ENCODE measurements at regions not wholly inside any gene's neighbourhood (a gene's known extent, or its start where the extent isn't known, plus 50 kb on each side); places are given as distances from the start of the nearest gene placed in this dataset.
A peak's percentile ranks its signal among the peaks of the same experiment; 100 is the strongest.

DNA sequence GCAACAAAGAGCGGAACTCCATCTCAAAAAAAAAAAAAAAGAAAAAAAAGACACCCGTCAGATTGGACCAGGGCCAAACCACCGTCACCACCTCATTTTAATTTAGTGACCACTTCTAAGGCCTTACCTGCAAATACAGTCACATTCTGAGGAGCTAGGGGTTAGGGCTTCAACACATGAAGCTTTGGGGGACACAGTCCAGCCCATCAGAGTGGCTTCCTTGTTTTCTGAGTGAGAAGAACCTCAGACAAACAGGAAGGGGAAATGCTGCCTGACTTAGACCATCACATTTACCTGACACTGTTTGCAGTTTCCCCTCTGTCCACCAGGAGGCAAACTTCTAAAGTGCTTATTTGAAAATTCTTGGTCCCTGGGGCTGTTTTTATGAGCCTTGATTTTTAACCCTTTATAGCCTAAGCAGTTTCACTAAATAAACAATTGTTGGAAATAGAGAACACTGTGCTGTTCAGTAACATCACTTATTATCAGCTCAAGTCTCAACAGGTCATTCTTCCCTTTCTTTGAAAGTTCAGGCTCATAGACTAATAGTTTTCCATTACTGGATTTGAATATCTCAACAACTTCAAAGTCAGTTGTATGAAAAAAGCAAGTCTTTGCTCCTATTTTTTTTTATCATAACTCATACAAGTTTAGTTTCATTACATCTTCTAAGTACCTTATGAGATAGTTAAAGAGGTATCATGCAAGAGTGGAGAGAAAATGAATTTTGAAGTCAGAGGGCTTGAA, 74.9 kb upstream of the WASF3 start:
- Histone ChIP-seq H3K27me3 (no peaks in the 10 kb centered on the region), H3K4me3 (no peak overlapping the region), H3K9me3 (no peaks in the 10 kb centered on the region), H3K36me3 (no peaks in the 10 kb centered on the region), H3K27ac (no peak overlapping the region), H3K4me1 (peaks cover 0 to 16% (median 0%) of the 10 kb centered on the region in 3 donors)
- TF ChIP-seq, protein P1, sequence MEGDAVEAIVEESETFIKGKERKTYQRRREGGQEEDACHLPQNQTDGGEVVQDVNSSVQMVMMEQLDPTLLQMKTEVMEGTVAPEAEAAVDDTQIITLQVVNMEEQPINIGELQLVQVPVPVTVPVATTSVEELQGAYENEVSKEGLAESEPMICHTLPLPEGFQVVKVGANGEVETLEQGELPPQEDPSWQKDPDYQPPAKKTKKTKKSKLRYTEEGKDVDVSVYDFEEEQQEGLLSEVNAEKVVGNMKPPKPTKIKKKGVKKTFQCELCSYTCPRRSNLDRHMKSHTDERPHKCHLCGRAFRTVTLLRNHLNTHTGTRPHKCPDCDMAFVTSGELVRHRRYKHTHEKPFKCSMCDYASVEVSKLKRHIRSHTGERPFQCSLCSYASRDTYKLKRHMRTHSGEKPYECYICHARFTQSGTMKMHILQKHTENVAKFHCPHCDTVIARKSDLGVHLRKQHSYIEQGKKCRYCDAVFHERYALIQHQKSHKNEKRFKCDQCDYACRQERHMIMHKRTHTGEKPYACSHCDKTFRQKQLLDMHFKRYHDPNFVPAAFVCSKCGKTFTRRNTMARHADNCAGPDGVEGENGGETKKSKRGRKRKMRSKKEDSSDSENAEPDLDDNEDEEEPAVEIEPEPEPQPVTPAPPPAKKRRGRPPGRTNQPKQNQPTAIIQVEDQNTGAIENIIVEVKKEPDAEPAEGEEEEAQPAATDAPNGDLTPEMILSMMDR (IDR thresholded peaks at IDR 0.05), result peak; percentile 78 to 83 (median 81)
- no peak for TF ChIP-seq POLR2AphosphoS5 (IDR thresholded peaks at IDR 0.05)
- 10% methylated on average over 2 of the region's 3 CpGs for WGBS, 2 donors (ENCODE audit: low coverage in 1 of 2)
- peak; percentile 48 for ATAC-seq

DNA sequence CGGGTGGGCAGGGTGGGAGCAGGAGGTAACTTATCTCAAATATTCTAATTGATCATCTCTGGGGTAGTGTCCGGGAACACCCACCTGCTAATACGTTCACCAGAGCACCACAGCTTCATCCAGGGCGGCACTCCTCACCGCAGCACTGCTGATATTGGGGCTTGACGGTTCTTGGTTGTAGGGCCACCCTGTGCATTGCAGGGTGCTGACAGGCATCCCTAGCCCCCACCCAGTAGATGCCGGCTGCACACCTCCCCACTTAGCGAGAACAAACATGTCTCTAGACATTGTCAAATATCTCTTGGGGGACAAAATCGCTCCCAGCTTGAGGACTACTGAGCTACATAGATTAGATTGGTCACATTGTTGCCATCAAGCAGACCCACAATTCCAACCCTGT, 73.9 kb upstream of the WASF3 start:
- TF ChIP-seq, protein P1 (IDR thresholded peaks at IDR 0.05), result no peak
- TF ChIP-seq POLR2AphosphoS5 (IDR thresholded peaks at IDR 0.05) (no peak), EP300 (IDR thresholded peaks at IDR 0.05) (no peak), POLR2A (IDR thresholded peaks at IDR 0.05) (no peak)
- H3K4me1 ChIP-seq, result peaks cover 0 to 16% (median 0%) of the 10 kb centered on the region in 3 donors
- no peak overlapping the region for H3K27ac ChIP-seq
- no peaks in the 10 kb centered on the region for H3K9me3 ChIP-seq
- no peak for ATAC-seq
- H3K4me3 ChIP-seq, result no peak overlapping the region
- WGBS, 2 donors (ENCODE audit: low coverage in 1 of 2), result 65 to 100% methylated on average over 2 to 5 of the region's 9 CpGs
- no peaks in the 10 kb centered on the region for H3K36me3 ChIP-seq
- no peaks in the 10 kb centered on the region for H3K27me3 ChIP-seq

DNA sequence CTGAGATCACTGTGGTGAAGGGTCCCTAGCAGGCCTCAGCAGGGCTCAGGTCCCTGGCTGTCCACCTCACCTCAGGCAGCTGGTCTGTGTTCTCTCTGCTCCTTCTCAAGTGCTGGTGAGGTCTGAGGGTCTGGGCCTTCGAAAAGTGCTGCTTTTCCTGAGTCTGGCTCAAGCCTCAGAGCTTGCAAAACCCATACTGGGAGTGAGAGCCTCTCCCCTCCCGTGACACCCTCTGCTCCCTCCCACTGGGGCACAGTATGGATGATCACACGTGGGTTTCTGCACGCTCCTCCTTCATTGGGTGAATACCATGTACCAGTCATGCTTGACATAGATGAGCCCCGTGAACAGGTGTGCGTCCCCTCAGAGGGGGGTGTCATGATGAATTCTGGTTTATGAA, 73.3 kb upstream of the WASF3 start:
- TF ChIP-seq, protein P1 (IDR thresholded peaks at IDR 0.05), result no peak
- no peak for TF ChIP-seq EP300 (IDR thresholded peaks at IDR 0.05)
- no peak for TF ChIP-seq POLR2A (IDR thresholded peaks at IDR 0.05)
- no peak for TF ChIP-seq POLR2AphosphoS5 (IDR thresholded peaks at IDR 0.05)

DNA sequence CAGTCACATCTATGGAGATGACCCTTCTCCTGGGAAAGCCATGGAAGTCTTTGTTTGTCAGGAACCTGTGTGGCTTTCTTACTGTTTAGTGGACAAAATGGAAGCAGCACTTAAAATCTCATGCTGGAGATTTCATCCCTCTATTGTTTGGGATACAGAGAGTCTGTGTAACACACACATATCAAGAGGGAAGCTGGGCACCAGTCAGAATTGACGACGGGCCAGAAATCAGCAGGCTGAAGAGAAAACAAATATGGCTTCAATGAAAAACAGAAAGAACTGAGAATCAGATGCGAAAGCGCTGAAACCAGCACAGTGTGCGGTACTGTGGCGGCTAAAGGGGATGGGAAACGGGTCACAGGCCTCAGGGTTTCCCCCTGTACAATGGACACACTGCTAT, 72.2 kb upstream of the WASF3 start:
- TF ChIP-seq, protein P1 (IDR thresholded peaks at IDR 0.05), result no peak
- TF ChIP-seq POLR2A (IDR thresholded peaks at IDR 0.05), result no peak
- no peak for TF ChIP-seq EP300 (IDR thresholded peaks at IDR 0.05)
- Histone ChIP-seq H3K4me1 (peaks cover 0 to 16% (median 0%) of the 10 kb centered on the region in 3 donors), H3K27me3 (no peaks in the 10 kb centered on the region), H3K36me3 (no peaks in the 10 kb centered on the region), H3K9me3 (no peaks in the 10 kb centered on the region), H3K4me3 (no peak overlapping the region), H3K27ac (peak overlapping the region in 3 of 4 donors; percentile 37 to 67 (median 43))
- 93 to 94% methylated on average over 5 to 7 of the region's 7 CpGs for WGBS, 2 donors (ENCODE audit: low coverage in 1 of 2)
- ATAC-seq, result no peak

More for the DNA sequence above, 73.3 kb upstream of the WASF3 start:
- Histone ChIP-seq H3K4me1 (peaks cover 0 to 16% (median 0%) of the 10 kb centered on the region in 3 donors), H3K9me3 (no peaks in the 10 kb centered on the region), H3K4me3 (no peak overlapping the region), H3K27me3 (no peaks in the 10 kb centered on the region), H3K36me3 (no peaks in the 10 kb centered on the region), H3K27ac (no peak overlapping the region)
- 100% methylated on average over 1 of the region's 6 CpGs; no CpG with 5 or more reads in 1 of the 2 donors for WGBS, 2 donors (ENCODE audit: low coverage in 1 of 2)
- ATAC-seq, result no peak

DNA sequence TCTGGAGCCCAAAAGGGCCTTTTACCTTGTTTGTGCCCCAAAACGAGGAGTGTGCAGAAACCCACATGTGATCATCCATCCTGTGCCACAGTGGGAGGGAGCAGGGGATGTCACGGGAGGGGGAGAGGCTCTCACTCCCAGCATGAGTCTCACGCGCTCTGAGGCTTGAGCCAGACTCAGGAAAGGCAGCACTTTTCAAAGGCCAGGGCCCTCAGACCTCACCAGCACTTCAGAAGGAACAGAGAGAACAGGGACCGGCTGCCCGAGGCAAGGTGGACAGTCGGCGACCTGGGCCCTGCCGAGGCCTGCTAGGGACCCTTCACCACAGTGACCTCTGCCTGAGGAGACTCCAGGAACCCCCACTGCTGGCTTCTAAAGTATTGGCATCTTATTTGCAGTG, 71.7 kb upstream of the WASF3 start:
- WGBS, 2 donors (ENCODE audit: low coverage in 1 of 2), result 30% methylated on average over 2 of the region's 9 CpGs; no CpG with 5 or more reads in 1 of the 2 donors
- TF ChIP-seq, protein P1 (IDR thresholded peaks at IDR 0.05), result no peak
- TF ChIP-seq EP300 (IDR thresholded peaks at IDR 0.05) (no peak), POLR2AphosphoS5 (IDR thresholded peaks at IDR 0.05) (no peak), POLR2A (IDR thresholded peaks at IDR 0.05) (no peak)
- H3K4me1 ChIP-seq, result peaks cover 0 to 16% (median 0%) of the 10 kb centered on the region in 3 donors
- H3K27ac ChIP-seq, result peak overlapping the region in 3 of 4 donors; percentile 37 to 67 (median 43)
- no peak overlapping the region for H3K4me3 ChIP-seq
- no peaks in the 10 kb centered on the region for H3K27me3 ChIP-seq
- H3K36me3 ChIP-seq, result no peaks in the 10 kb centered on the region
- H3K9me3 ChIP-seq, result no peaks in the 10 kb centered on the region
- ATAC-seq, result peak; percentile 42

Measured in gastroesophageal sphincter (tissue), 4 donors.